IMR-90 (cell line): ENCODE measurements at regions not wholly inside any gene's neighbourhood (a gene's known extent, or its start where the extent isn't known, plus 50 kb on each side); places are given as distances from the start of the nearest gene placed in this dataset.

Experiments used
- ATAC-seq: fragments of 200-7000 bp; cut with Tn5 transposase; 2 replicates; pipeline ENCODE4 v1.9.1; 2020; ENCODE audit warnings: low read depth, mild to moderate bottlenecking, moderate library complexity
- BruUV-seq: library from RNA; stranded (reverse); fragments of 400-500 nt; replicated peaks from 2 replicates; lab custom pipeline; 2021; lab: Mats Ljungman, UMichigan
- CTCF ChIA-PET: fragments of 300-600 bp; formaldehyde crosslinking; extraction: SDS; loops from one replicate; lab custom pipeline; 2021; ENCODE audit warnings: antibody characterized with exemption; lab: Yijun Ruan, JAX
- POLR2A ChIA-PET: fragments of 300-600 bp; sonication (Branson Sonifier 250); formaldehyde crosslinking; loops from one replicate; lab custom pipeline; 2022; ENCODE audit warnings: antibody characterized with exemption; ENCODE audit not compliant: unreplicated experiment; lab: Charles Lee
- DNase-seq: peaks from one replicate; pipeline ENCODE4 v3.0.0; 2013
- H2AFZ ChIP-seq: replicated peaks from 2 replicates; pipeline ENCODE3; 2013; ENCODE audit warnings: low read length, mild to moderate bottlenecking; ENCODE audit not compliant: poor library complexity
- H2AK5ac ChIP-seq: 2 replicates; pipeline ENCODE4 v1.6.1; 2013; ENCODE audit warnings: low read depth, low read length, inconsistent platforms
- H2AK9ac ChIP-seq: replicated peaks from 2 replicates; pipeline ENCODE3; 2013; ENCODE audit warnings: mild to moderate bottlenecking, low read depth, low read length, moderate library complexity; ENCODE audit not compliant: poor library complexity
- H2BK120ac ChIP-seq: 2 replicates; pipeline ENCODE4 v1.6.1; 2013; ENCODE audit warnings: low read depth, low read length, inconsistent platforms
- H2BK15ac ChIP-seq: 3 replicates; pipeline ENCODE4 v1.6.1; 2013; ENCODE audit warnings: low read depth, low read length, inconsistent platforms
- H2BK20ac ChIP-seq: 2 replicates; pipeline ENCODE4 v1.6.1; 2013; ENCODE audit warnings: low read depth, mild to moderate bottlenecking, inconsistent platforms, low read length, moderate library complexity
- H2BK5ac ChIP-seq: 2 replicates; pipeline ENCODE4 v1.6.1; 2013; ENCODE audit warnings: mild to moderate bottlenecking, low read depth, low read length, inconsistent platforms; ENCODE audit not compliant: poor library complexity, severe bottlenecking
- H3K14ac ChIP-seq: replicated peaks from 2 replicates; pipeline ENCODE4 v1.6.1; 2013; ENCODE audit warnings: low read depth, low read length, inconsistent platforms
- H3K18ac ChIP-seq: 2 replicates; pipeline ENCODE4 v1.6.1; 2013; ENCODE audit warnings: low read depth, low read length, control low read depth
- H3K23ac ChIP-seq: 2 replicates; pipeline ENCODE4 v1.6.1; 2013; ENCODE audit warnings: low read depth, low read length, inconsistent platforms
- H3K27ac ChIP-seq: 2 replicates; pipeline ENCODE4 v1.5.1; 2013; ENCODE audit warnings: mild to moderate bottlenecking, control low read depth, low read length; ENCODE audit not compliant: insufficient read depth
- H3K27me3 ChIP-seq: 2 replicates; pipeline ENCODE4 v1.6.1; 2013; ENCODE audit warnings: low read length; ENCODE audit not compliant: control insufficient read depth, insufficient read depth
- H3K36me3 ChIP-seq: 2 replicates; pipeline ENCODE4 v1.6.1; 2013; ENCODE audit warnings: low read length, mixed read lengths; ENCODE audit not compliant: control insufficient read depth, insufficient read depth
- H3K4ac ChIP-seq: 2 replicates; pipeline ENCODE4 v1.6.1; 2013; ENCODE audit warnings: low read depth, low read length, inconsistent platforms
- H3K4me1 ChIP-seq: 2 replicates; pipeline ENCODE4 v1.6.1; 2013; ENCODE audit warnings: low read length, mixed read lengths; ENCODE audit not compliant: control insufficient read depth, insufficient read depth
- H3K4me2 ChIP-seq: 2 replicates; pipeline ENCODE4 v1.6.1; 2013; ENCODE audit warnings: low read depth, mild to moderate bottlenecking, control low read depth, low read length, moderate library complexity
- H3K4me3 ChIP-seq: 2 replicates; pipeline ENCODE4 v1.5.1; 2013; ENCODE audit warnings: low read depth, mild to moderate bottlenecking, control low read depth, low read length, moderate library complexity; ENCODE audit not compliant: insufficient read depth
- H3K56ac ChIP-seq: 2 replicates; pipeline ENCODE4 v1.6.1; 2013; ENCODE audit warnings: low read length, inconsistent platforms; ENCODE audit not compliant: insufficient read depth; ENCODE audit errors: extremely low read depth
- H3K79me1 ChIP-seq, 2 experiments: 2 replicates each; pipeline ENCODE4 v1.6.1; 2013; ENCODE audit warnings: low read length in 2 of 2, inconsistent platforms in 1 of 2, low read depth in 1 of 2
- H3K9ac ChIP-seq: 2 replicates; pipeline ENCODE4 v1.6.1; 2013; ENCODE audit warnings: low read depth, low read length, control low read depth
- H3K9me1 ChIP-seq: 2 replicates; pipeline ENCODE4 v1.6.1; 2013; ENCODE audit warnings: low read length, inconsistent platforms; ENCODE audit not compliant: insufficient read depth
- H3K9me3 ChIP-seq: 2 replicates; pipeline ENCODE4 v1.6.1; 2013; ENCODE audit warnings: low read length; ENCODE audit not compliant: control insufficient read depth, insufficient read depth
- H4K20me1 ChIP-seq: 2 replicates; pipeline ENCODE4 v1.6.1; 2013; ENCODE audit warnings: low read length, inconsistent platforms; ENCODE audit not compliant: insufficient read depth
- H4K5ac ChIP-seq: 2 replicates; pipeline ENCODE4 v1.6.1; 2013; ENCODE audit warnings: mild to moderate bottlenecking, low read depth, low read length, control low read depth
- H4K8ac ChIP-seq, 2 experiments: 2 replicates each; pipeline ENCODE4 v1.6.1; 2013; ENCODE audit warnings: low read depth in 2 of 2, low read length in 2 of 2, control low read depth in 1 of 2, inconsistent platforms in 1 of 2
- H4K91ac ChIP-seq: 2 replicates; pipeline ENCODE4 v1.6.1; 2013; ENCODE audit warnings: low read depth, low read length, inconsistent platforms; ENCODE audit not compliant: insufficient read depth
- BHLHE40 ChIP-seq: fragments of 150-350 bp; IDR thresholded peaks from 2 replicates; pipeline ENCODE4 v1.6.1; 2016; ENCODE audit warnings: mild to moderate bottlenecking, low read depth, low read length
- CEBPB ChIP-seq: IDR thresholded peaks from 2 replicates; pipeline ENCODE4 v1.6.1; 2012; ENCODE audit warnings: low read depth, low read length, improper control_type of control experiment
- CHD1 ChIP-seq: IDR thresholded peaks from 2 replicates; pipeline ENCODE4 v1.6.1; 2012; ENCODE audit warnings: low read depth, low read length, improper control_type of control experiment
- FOS ChIP-seq: fragments of 150-350 bp; IDR thresholded peaks from 2 replicates; pipeline ENCODE4 v1.6.1; 2016; ENCODE audit warnings: low read depth, low read length
- MAFK ChIP-seq: IDR thresholded peaks from 2 replicates; pipeline ENCODE4 v1.6.1; 2012; ENCODE audit warnings: low read depth, low read length, improper control_type of control experiment
- MAZ ChIP-seq: IDR thresholded peaks from 2 replicates; pipeline ENCODE4 v1.6.1; 2012; ENCODE audit warnings: low read depth, mild to moderate bottlenecking, low read length, improper control_type of control experiment, moderate library complexity, borderline replicate concordance
- MXI1 ChIP-seq: IDR thresholded peaks from 2 replicates; pipeline ENCODE4 v1.6.1; 2012; ENCODE audit warnings: low read depth, mild to moderate bottlenecking, low read length, moderate library complexity, borderline replicate concordance
- NFE2L2 ChIP-seq: fragments of 150-350 bp; IDR thresholded peaks from 2 replicates; pipeline ENCODE4 v1.6.1; 2016; ENCODE audit warnings: low read depth, mild to moderate bottlenecking, low read length
- POLR2A ChIP-seq: IDR thresholded peaks from 2 replicates; pipeline ENCODE4 v1.6.1; 2012; ENCODE audit warnings: mild to moderate bottlenecking, low read depth, low read length
- RCOR1 ChIP-seq: IDR thresholded peaks from 2 replicates; pipeline ENCODE4 v1.6.1; 2012; ENCODE audit warnings: mild to moderate bottlenecking, low read length, improper control_type of control experiment; ENCODE audit not compliant: insufficient replicate concordance
- RFX5 ChIP-seq: IDR thresholded peaks from 2 replicates; pipeline ENCODE4 v1.8.0; 2012; ENCODE audit warnings: low read depth, mild to moderate bottlenecking, low read length, moderate library complexity
- SMC3 ChIP-seq: fragments of 150-350 bp; IDR thresholded peaks from 2 replicates; pipeline ENCODE4 v1.6.1; 2016; ENCODE audit warnings: low read depth, mild to moderate bottlenecking, antibody characterized with exemption, low read length, moderate library complexity
- WGBS, 2 experiments: methylation state at CpG; one replicate each; pipeline versions ENCODE4 v1.1.5 to v1.1.7; 2013; ENCODE audit warnings: missing lambda C conversion rate in 2 of 2; ENCODE audit not compliant: insufficient read length in 1 of 2; ENCODE audit errors: extremely low coverage in 2 of 2; 5-methylcytosine and 5-hydroxymethylcytosine counted together
- dilution Hi-C: fragments of 300-500 bp; cut with HindIII; formaldehyde crosslinking; loops from one replicate; pipeline ENCODE4 v1.14.3; 2018; ENCODE audit warnings: low sequenced_read_pairs; ENCODE audit not compliant: unreplicated experiment
- in situ Hi-C: fragments of 300-500 bp; cut with MboI; formaldehyde crosslinking; loops from 3 replicates; pipeline ENCODE4 v1.14.3; 2019; ENCODE audit warnings: low sequenced_read_pairs, inconsistent platforms, mixed read lengths
- intact Hi-C: fragments of 100-400 bp; cut with micrococcal nuclease; formaldehyde crosslinking; loops from 2 replicates; pipeline ENCODE4 v1.10.0; 2022
- TF ChIP-seq, protein P1 (sequence below): conservative IDR thresholded peaks from 2 replicates; pipeline ENCODE4 v1.5.1; 2012; ENCODE audit warnings: mild to moderate bottlenecking, low read depth, low read length, improper control_type of control experiment
- TF ChIP-seq, protein P2 (sequence below): fragments of 150-350 bp; IDR thresholded peaks from 2 replicates; pipeline ENCODE4 v1.6.1; 2017; ENCODE audit warnings: mild to moderate bottlenecking, antibody characterized with exemption, low read length, low read depth

DNA sequence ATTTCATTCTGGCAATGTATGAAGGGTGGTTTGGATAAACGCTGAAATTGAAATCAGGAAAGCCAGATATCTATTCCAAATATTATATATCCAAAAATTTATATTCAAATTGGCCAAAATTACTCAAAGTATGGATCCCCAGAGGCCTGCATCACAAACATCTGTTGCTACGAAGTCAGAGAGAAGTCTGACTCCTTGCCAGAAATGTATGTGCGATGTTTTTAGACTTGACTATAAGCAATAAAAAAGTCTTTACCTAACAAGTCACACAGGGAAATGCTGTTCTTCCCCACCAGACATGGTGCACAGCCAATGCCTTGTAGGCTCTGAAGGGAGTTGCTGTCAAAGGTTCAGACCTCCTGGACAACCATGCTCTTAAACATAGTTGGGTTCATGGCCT, 533.1 kb downstream of the OTOL1 start:
- no peak for TF ChIP-seq BHLHE40
- TF ChIP-seq MAZ = no peak
- no peak for TF ChIP-seq POLR2A
- no peak for TF ChIP-seq MXI1
- no peak for TF ChIP-seq CEBPB
- TF ChIP-seq FOS = no peak
- TF ChIP-seq RCOR1 = no peak
- no peak for TF ChIP-seq CHD1
- TF ChIP-seq, protein P1, sequence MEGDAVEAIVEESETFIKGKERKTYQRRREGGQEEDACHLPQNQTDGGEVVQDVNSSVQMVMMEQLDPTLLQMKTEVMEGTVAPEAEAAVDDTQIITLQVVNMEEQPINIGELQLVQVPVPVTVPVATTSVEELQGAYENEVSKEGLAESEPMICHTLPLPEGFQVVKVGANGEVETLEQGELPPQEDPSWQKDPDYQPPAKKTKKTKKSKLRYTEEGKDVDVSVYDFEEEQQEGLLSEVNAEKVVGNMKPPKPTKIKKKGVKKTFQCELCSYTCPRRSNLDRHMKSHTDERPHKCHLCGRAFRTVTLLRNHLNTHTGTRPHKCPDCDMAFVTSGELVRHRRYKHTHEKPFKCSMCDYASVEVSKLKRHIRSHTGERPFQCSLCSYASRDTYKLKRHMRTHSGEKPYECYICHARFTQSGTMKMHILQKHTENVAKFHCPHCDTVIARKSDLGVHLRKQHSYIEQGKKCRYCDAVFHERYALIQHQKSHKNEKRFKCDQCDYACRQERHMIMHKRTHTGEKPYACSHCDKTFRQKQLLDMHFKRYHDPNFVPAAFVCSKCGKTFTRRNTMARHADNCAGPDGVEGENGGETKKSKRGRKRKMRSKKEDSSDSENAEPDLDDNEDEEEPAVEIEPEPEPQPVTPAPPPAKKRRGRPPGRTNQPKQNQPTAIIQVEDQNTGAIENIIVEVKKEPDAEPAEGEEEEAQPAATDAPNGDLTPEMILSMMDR = no peak
- no peak for TF ChIP-seq SMC3
- TF ChIP-seq RFX5 = no peak
- TF ChIP-seq, protein P2, sequence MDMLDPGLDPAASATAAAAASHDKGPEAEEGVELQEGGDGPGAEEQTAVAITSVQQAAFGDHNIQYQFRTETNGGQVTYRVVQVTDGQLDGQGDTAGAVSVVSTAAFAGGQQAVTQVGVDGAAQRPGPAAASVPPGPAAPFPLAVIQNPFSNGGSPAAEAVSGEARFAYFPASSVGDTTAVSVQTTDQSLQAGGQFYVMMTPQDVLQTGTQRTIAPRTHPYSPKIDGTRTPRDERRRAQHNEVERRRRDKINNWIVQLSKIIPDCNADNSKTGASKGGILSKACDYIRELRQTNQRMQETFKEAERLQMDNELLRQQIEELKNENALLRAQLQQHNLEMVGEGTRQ = no peak
- TF ChIP-seq MAFK = no peak
- no peak for TF ChIP-seq NFE2L2
- no peak overlapping the region for H2BK5ac ChIP-seq
- no peak for ATAC-seq
- H3K4me3 ChIP-seq = no peak overlapping the region
- in situ Hi-C loops = no loop called here
- H4K8ac ChIP-seq = no peak overlapping the region
- no peaks in the 10 kb centered on the region for H3K9me3 ChIP-seq
- H4K91ac ChIP-seq = no peak overlapping the region
- no peak overlapping the region for H2AK5ac ChIP-seq
- no peak overlapping the region for H3K9ac ChIP-seq
- DNase-seq = no peak
- H4K20me1 ChIP-seq = no peaks in the 10 kb centered on the region
- no peak overlapping the region for H2AFZ ChIP-seq
- H3K79me1 ChIP-seq = no peaks in the 10 kb centered on the region
- H3K27me3 ChIP-seq = no peaks in the 10 kb centered on the region
- H2BK15ac ChIP-seq = no peak overlapping the region
- H3K36me3 ChIP-seq = no peaks in the 10 kb centered on the region
- no peak overlapping the region for H3K14ac ChIP-seq
- H2BK20ac ChIP-seq = no peak overlapping the region
- H2AK9ac ChIP-seq = no peak overlapping the region
- POLR2A ChIA-PET = no interaction called here
- no peak overlapping the region for H3K23ac ChIP-seq
- no peak overlapping the region for H3K56ac ChIP-seq
- WGBS, 2 experiments = no CpG with 5 or more reads among the region's 3 CpGs
- no peak overlapping the region for H3K4ac ChIP-seq
- intact Hi-C loops = no loop called here
- no peak overlapping the region for H2BK120ac ChIP-seq
- no peak overlapping the region for H3K4me2 ChIP-seq
- CTCF ChIA-PET = no interaction called here
- H3K9me1 ChIP-seq = no peaks in the 10 kb centered on the region
- H4K5ac ChIP-seq = no peak overlapping the region
- no peak overlapping the region for H3K27ac ChIP-seq
- dilution Hi-C loops = no loop called here
- H3K18ac ChIP-seq = no peak overlapping the region
- BruUV-seq = no TSS peak
- no peaks in the 10 kb centered on the region for H3K4me1 ChIP-seq
